ENCODE measurements at regions not wholly inside any gene's neighbourhood (a gene's known extent, or its start where the extent isn't known, plus 50 kb on each side); places are given as distances from the start of the nearest gene placed in this dataset.
A peak's percentile ranks its signal among the peaks of the same experiment; 100 is the strongest.
"Not testable (repeated sequence)": the region's sequence is repeated elsewhere in the genome, so short reads cannot be mapped to it uniquely, and the experiment has no call there.

DNA sequence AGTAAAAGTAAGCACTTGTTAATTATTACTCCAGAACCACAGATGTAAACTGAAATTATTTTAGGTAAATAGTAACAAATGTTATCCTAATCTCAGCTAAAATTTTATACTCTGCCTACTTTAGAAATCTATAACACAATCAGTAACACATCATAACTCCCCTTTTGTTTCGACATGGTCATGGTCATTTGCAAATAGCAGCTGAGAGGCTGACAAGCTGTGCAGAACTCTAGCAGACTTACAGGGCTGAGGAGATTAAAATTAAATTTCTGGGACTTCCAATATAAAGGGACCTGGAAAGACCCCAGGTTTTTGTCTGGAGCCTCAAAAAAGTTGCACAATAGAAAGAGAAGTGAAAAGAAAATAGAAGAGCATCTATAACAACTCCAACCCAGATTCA lies 88.8 kb downstream of the PRL start:
- DNase-seq (ENCODE audit: low read depth): no peak

GRCh38 chr6:22214314-22214713 lies 82.5 kb downstream of the PRL start:
- no peak for DNase-seq (ENCODE audit: low read depth)

GRCh38 chr6:22215474-22215873 lies 81.4 kb downstream of the PRL start:
- DNase-seq (ENCODE audit: low read depth): not testable (repeated sequence)

- DNase-seq (ENCODE audit: low read depth): no peak
These were observed 78.4 kb downstream of the PRL start for GRCh38 chr6:22218410-22218809.

DNA sequence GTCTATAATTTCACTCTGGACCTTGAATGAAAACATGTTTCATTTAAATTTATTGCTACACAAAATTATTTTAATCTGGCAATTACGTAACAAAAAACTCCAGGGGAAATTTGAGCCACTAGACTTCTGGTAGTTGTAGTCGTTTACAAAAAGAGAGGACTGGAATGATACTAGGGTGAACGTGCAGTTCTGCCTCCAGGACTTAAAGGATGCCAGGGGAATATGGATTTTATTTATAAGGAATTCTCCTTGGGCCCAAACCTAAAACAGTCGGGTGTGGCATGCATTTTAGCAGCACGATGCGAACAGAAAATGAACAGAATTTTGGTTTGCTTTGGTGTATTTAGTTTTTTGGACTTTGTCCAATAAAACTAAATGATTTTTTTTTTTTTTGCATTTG lies 76.9 kb downstream of the PRL start:
- DNase-seq (ENCODE audit: low read depth): no peak

GRCh38 chr6:22221211-22221610 lies 75.6 kb downstream of the PRL start:
- no peak for DNase-seq (ENCODE audit: low read depth)

GRCh38 chr6:22221630-22222029 lies 75.2 kb downstream of the PRL start:
- DNase-seq (ENCODE audit: low read depth): no peak

DNA sequence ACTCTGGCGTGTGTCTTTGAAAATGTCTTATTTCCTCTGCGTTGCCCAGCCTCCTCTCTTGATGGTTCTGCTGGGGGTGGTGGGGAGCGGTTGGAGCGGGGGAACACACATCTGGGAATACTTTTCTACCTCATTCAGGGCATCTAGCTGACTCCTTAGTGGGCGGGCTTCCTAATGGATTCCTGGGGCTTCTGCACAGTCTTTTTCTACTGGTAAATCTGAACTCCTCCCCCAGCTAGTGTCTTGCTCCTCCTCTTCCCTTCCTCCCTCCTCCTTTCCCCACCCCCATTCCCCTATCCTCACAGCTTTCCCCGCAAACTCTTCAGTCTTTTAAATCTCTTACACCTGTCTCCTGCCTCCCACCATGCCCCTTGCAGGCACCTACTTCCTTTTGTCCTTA lies 74.4 kb downstream of the PRL start:
- no peak for DNase-seq (ENCODE audit: low read depth)

- DNase-seq (ENCODE audit: low read depth): no peak
These were observed 68.8 kb downstream of the PRL start for GRCh38 chr6:22227824-22228610.

GRCh38 chr6:22231050-22231449 lies 65.8 kb downstream of the PRL start:
- no peak for DNase-seq (ENCODE audit: low read depth)

GRCh38 chr6:22231616-22232015 lies 65.2 kb downstream of the PRL start:
- peak; percentile 35 for DNase-seq (ENCODE audit: low read depth)

DNA sequence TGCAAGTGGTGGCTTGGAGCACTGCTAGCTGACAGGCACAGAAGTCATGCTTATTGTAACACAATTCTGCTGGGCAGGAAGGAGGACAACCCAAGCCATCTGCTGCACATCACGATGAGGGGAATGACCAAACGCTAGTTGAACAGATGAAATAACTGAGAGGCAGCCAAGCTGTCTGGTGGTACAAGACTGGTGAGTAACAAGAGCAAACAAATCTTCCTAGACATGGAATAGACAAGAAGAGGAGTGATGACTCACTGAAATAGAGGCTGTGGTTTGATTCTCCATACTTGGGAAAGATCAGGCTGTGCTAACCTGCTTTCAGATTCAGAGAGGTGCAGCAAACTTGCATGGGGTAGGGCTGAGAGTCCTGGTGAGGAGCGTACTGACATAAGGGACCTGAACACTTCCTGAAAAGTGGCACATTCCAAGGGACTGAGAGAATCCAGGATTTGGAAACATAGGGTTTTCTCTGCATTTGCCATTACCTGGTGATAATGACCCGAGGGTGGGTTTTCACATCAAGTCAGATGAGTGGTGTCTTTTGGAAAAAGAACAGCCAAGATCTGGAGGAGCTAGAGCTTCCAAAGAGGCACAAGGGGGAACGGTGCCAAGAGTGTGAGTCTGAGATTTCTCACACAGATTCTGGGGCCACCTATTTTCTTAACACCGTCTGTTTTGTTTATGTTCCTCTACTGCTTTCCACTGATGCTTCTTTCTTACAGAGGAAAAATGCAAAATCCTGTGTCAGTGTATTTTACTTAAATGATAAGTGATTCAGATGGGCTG lies 60.0 kb downstream of the PRL start:
- DNase-seq (ENCODE audit: low read depth): peak; percentile 83

Measured in non-pigmented ciliary epithelial cell (primary cell).